Gastrocnemius medialis (tissue), 4 donors: ENCODE measurements at regions not wholly inside any gene's neighbourhood (a gene's known extent, or its start where the extent isn't known, plus 50 kb on each side); places are given as distances from the start of the nearest gene placed in this dataset.

Experiments used
- CTCF ChIP-seq, 5 experiments: fragments of 450-650 bp in 3 of 5; fragments of 200-600 bp in 2 of 5; sonication (generic) in 2 of 5; IDR thresholded peaks in 4 of 5; conservative IDR thresholded peaks in 1 of 5; 1 replicate in 4 of 5; 2 replicates in 1 of 5; pipeline ENCODE4 v1.5.1; 2016 to 2019; ENCODE audit warnings: antibody characterized with exemption in 5 of 5, mild to moderate bottlenecking in 3 of 5, moderate library complexity in 3 of 5
- POLR2A ChIP-seq, 2 donors: fragments of 450-650 bp; IDR thresholded peaks; one replicate each; pipeline ENCODE4 v1.6.1; 2017; ENCODE audit warnings: antibody characterized with exemption in 2 of 2, mild to moderate bottlenecking in 2 of 2, moderate library complexity in 2 of 2

- TF ChIP-seq POLR2A (IDR thresholded peaks at IDR 0.05) (no peak), CTCF (IDR thresholded peaks at IDR 0.05 in 4 of 5, conservative IDR thresholded peaks at IDR 0.05 in 1 of 5) (no peak)
Measured at GRCh38 chr9:121592265-121592664, 59.2 kb upstream of the DAB2IP start.
